Activated CD8-positive, alpha-beta memory T cell treated with anti-CD3 and anti-CD28 coated beads, Interleukin-2, amount 50 U/mL, for 48 hours (primary cell): ENCODE measurements at regions not wholly inside any gene's neighbourhood (a gene's known extent, or its start where the extent isn't known, plus 50 kb on each side); places are given as distances from the start of the nearest gene placed in this dataset.
"Not testable (repeated sequence)": the region's sequence is repeated elsewhere in the genome, so short reads cannot be mapped to it uniquely, and the experiment has no call there.

Experiments
- DNase-seq: peaks from one replicate; pipeline ENCODE4 v3.0.0-alpha.2; 2020

DNA sequence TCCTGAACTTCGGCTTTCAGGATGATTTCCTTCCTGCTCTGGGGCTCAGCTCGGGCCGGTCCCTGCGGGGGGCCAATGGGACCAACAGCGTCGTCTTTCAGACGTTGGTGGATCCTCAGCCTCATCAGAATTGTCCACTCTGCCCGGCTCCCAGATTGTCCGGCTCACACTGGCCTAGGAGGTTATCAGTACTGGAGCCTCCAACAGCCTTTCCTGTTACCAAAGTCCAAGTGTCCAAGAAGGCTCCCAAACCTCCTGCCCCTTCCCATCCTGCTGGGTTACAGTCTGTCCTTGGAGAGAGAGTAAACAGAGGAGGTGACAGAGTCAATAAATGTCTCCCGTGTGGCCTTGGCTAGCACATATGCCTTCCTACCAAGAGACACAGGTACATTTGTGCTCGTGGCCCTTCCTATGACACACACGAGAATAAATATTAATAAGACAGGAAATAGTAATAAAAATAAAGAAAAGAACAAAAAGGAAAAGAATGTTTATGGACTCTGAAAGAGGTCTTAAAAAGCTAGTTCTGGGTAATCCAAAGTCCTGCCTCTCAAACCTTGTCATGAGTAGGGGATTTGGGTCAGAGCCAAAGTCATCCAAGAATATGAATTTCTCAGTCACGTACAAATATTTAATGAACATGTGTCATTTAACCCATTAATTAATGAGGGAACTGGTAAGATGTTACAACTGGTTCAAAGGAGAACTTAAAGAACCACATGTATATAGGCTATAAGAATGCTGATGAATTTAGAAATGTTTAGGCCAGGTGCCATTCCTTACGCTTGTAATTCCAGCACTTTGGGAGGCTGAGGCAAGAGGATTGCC is 80.8 kb upstream of the SLC2A1 start:
- DNase-seq, result no peak

DNA sequence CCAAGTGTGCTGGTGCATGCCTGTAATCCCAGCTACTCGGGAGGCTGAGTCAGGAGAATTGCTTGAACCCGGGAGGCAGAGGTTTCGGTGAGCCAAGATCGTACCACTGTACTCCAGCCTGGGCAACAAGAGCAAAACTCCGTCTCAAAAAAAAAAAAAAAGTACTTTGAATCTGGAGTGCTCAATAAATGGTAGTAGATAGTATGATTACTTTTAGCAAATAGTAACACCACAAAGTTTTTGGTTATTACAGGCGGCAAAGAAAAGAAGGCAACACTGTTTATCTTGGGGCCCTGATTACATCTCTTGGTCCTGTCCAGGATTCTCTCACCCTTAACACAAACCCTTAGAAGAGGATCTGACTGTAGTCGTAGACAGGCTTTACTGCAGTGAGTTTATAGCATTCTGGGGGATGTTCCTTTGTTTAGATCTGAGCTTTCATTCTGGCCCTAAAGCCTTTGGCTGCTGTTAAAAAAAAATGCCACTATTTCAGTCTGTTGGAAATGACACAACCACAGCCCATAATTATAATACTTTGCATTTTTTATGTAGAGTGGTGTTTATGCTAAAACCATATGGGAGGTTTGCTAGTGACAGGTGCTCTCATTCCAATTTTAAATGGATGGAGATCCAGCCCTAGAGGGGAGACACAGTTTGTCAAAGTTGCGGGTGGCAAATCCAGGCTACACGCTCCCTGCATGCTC is 79.7 kb upstream of the SLC2A1 start:
- DNase-seq, result no peak

DNA sequence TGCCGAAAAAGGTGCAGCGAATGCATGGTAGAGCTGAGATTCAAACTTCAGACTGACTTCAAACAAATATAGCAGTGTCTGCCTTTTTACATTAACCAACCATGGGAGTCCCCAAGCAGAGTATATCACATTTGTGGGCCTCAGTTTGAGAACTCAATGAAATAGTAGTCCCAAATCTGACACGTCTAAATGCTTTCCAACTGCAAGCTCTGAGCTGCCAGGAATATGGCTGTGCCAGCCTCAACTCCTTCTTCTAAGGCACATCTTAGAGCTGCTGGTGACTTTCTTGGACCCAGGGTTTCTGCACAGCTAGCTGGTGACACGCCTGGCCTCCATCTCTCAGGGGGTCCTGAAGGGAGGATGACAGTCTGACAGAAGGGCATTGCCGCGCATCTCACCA is 78.8 kb upstream of the SLC2A1 start:
- no peak for DNase-seq

DNA sequence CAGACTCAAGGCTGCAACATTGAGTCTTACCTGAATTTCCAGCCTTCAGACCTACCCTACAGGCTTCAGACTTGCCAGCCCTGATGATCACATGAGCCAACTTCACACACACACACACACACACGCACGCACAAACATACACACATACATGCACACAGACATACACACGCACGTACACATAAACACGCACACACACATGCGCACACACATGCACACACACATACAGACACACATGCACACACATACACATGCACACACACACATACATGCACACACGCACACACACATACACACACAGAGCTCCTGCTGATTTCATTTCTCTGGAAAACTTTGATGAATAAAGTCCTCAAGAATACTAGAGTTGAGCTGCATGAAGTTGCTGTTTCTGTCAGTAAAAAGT is 78.3 kb upstream of the SLC2A1 start:
- no peak for DNase-seq

DNA sequence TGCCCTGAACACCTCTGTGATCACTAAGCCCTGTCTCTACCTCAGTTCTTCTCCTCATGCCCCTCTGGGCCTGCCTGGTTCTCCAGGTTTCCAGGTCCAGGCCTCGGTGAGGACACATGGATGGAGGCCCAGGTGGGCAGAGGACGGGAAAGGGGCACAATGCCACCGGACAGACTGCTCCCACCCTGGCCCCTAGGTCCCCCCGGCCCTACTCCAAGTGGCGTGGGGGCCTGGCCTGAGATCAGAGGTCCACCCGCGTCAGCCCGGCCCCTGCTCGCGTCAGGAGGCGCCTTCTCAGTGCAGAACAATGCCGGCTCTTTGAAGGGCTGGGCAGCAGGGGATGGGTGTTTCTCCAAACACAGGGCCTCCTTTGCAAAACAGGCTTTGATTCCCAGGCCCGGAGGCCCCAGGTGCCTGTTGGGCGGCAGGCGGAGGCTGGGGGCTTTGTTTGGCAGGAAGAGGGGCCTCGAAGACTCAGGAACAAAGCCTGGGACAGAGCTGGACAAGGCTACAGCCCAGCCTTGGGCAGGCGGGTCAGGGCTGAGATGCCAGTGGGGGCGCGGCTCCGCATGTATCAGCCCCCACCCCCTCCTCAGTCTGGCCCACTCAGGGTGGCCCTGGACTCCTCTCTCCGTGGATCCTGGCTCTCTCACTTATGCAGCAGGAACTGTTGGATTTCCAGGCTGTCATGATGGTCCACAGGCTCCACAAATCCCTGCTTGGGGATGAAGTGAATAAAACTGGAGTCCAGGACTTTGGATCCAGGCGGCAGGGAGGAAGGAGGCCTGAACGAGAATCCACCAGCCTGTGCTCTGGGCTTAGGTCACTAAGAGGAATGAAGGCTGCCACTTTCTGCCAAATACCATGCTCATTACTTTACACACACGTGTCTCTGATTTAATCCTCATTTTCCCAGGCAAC is 77.4 kb upstream of the SLC2A1 start:
- no peak for DNase-seq

DNA sequence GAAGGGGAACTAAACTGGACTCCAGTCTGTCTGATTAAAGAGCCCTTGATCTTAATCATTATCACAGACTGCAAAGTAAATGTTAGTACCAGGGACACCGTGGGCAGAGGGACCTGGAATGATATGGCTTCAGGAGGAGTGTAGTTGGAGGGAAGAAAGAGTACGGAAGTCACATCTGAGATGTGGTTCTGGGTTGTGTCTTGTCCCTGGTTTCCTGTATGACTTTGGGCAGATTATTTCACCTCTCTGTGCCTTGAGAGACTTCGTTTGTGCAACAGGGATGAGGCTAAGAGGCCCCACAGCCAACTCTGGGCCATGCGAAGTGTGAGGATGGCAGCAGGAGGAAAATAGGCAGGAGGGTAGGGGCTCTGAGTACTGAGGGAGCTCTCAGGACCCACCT is 76.1 kb upstream of the SLC2A1 start:
- no peak for DNase-seq

DNA sequence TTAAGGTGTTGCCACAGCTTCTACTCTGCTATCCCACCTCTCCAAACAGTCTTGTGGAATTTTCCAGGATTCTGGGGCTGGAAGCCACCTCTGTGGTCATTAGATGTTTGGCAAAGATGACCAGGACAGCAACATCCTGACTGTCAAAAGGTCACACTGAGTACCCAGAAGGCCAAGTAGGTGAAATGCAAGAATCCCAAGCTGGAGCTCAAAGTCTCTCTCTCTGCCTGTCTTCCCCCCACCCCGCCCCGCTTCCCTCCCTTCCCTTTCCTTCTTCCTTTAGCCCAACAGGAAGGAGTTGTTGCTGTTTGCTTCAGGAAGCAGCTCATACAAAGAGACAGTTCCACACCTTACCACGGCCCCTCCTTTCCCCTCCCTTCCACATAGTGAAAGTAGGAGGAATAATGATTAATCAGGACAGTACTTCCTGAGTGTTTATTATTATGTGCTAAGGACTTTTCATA is 75.6 kb upstream of the SLC2A1 start:
- no peak for DNase-seq

DNA sequence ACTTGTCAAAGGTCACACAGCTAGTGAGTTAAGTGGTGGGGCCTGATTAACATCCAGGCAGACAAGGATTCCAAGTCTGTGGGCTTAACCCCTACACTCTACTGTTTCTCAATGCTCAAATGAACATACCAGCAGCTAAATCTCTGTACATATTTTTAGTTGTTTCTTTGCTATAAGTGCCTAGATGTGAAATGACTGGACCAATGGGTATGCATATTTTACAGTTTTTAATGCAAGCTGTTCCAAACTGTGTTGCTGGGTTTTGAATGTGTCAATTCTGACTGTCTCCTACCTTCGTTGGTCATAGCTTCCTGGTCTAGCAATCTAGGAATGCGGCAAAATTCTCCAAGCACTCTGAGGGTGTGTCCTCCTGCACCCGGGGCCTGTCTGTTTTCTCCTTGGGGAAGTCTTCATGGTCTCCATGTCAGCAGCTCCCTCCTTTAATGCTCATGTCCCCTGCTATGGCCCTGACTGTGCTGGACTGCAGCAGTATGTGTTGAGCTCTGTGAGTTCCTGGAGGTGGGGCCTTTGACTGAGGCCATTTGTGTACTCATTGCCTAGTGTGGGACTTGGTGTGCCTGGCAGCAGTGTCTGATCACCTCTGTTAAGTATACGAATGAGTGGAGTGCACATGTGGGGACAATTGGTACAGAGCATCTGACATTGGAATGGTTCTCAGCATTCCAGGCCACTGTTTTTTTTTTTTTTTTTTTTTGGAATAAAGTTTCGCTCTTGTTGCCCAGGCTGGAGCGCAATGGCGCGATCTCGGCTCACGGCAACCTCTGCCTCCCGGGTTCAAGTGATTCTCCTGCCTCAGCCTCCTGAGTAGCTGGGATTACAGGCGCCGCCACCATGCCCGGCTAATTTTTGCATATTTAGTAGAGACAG is 72.9 kb upstream of the SLC2A1 start:
- DNase-seq, result no peak

DNA sequence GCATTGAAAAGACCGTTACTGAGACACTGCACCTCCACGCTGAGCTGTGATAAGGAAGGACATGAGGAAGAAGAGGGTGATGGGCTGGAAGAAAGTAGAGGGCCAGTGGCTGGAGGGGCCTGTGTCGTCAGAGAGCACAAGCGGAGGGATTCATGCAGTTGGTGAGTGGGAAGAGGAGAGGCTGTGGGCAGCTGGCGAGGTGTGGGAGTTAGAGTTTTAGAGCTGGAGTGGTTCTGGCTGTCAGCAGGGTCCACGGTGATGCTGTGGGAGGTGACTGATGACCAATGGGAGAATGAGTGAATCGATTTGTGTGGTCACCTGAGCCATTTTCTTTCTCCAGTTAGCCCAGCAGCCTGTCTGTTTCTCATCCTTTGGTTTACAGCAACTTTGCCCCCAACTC is 66.2 kb upstream of the SLC2A1 start:
- no peak for DNase-seq

DNA sequence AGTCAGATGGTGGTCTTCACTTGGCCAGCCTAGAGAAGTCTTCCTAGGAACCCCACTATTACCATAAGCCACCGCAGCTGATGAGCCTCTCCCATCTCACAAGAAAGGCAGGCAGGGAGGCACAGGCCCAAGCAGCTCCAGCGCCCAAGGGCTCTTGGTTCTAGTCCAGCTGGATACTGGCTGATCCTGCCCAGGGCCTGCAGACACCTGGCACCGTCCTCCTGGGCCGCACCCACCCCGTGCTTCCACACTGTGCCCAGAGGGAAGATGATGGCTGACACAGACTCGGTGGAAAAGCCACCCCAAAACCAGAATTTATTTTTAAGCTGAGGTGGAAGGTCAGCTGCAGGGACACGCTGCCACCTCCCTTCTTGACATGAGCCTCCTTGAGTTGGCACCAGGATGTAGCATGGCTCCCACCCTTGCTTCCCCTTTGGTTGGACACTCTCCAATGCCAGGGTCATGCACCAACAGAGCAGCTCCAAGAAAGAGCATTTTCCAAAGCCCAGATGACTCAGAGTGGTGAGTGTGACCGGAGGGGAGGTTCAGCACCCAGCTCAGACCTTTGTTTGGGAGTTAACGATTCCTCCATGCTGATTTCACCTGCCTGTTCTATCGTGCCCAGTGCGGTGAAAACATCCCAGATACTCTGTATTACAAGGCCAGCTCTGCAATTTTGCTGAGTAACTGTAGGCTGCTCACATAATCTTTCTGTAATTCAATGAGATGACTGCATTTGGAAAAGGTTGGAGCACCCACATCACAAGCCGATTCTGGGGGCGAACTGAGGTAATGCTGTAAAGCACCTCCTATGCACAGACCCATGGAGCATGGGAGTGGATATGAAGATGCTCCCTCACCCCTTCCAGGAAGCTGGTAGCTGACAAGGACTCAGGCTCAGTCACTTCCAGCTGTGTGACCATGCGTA is 63.1 kb upstream of the SLC2A1 start:
- DNase-seq, result no peak

DNA sequence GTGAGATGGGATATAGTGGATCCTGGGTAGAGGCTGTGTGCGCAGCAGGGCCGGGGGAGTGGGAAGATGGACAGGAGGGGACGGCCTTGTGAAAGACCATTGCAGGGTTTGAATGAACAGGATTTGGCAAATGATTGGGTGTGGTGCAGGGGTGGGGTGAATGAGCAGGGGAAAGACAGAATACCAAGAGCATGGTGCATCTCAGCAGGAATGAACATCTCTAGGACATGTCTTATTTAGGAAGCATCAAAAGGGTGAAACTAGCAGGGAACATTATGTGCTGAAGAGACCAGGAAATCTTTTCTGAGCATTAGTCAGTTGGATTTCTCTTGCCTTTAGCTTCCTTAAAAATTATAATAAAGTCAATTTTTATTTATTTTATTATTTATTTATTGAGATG is 60.6 kb upstream of the SLC2A1 start:
- no peak for DNase-seq

DNA sequence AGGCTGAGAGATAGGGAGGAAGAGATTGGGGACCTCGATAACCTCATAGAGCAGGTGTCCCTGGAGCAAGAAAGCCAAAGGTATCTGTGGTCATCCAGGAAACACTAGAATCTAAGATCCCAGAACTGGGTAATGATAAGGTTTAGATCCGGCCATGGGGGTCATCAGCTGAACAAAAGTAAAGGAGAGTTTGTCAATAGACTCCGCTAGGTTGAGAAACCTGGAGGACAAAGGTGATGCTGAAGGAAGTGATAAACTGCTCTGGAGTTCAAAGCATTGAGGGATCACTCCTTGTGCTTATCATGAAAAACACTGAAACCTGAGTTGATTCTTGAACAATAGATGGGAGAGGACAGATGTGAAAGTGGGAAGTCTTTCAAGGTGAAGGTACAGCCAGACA is 59.5 kb upstream of the SLC2A1 start:
- DNase-seq, result no peak

DNA sequence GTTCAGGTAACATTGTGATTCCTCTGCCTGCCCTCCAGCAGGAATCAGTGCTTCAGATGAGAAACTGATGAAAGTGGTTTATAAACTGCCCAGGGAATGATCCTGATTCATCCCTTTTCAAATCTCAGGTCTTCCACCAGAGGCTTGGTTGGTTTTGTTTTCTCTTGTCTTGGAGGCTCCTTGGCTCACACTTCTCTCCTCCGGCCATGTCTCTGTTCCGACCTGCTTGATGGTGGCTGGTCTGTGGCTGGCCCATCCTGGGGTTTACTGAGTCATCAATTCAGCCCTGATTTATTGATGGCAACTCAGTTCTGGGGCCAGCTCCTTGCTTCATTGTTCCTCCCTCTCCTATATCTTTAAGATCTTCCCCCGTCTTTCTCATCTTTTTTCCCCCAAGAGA is 56.6 kb upstream of the SLC2A1 start:
- no peak for DNase-seq

DNA sequence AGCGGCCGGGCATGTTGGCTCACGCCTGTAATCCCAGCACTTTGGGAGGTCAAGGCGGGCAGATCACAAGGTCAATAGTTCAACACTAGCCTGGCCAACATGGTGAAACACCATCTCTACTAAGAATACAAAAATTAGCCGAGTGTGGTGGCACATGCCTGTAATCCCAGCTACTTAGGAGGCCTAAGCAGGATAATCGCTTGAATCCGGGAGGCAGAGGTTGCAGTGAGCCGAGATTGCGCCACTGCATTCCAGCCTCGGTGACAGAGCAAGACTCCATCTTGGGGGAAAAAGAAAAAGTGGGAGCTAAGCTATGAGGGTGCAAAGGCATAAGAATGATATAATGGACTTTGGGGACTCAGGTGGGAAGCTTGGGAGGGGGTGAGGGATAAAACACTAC is 55.9 kb upstream of the SLC2A1 start:
- DNase-seq, result not testable (repeated sequence)

DNA sequence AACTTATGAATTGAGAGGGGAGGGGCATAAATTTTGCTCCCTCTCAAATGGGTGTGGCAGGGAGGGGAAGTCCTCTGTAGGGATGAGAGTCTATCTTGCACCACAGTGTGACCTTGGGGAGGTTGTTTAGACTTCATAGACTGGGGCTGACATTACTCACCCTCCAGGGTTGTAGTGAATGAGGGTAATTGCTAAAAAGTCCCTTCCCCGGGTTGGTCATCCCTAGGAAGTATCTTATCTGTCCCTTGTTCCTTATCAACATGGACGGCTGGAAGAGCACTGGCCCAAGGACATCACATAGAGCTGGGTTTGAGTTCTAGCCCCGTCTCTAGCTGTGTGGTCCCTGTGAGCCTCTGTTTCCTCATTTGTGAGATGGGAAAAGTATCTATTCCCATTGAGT is 52.4 kb upstream of the SLC2A1 start:
- no peak for DNase-seq

DNA sequence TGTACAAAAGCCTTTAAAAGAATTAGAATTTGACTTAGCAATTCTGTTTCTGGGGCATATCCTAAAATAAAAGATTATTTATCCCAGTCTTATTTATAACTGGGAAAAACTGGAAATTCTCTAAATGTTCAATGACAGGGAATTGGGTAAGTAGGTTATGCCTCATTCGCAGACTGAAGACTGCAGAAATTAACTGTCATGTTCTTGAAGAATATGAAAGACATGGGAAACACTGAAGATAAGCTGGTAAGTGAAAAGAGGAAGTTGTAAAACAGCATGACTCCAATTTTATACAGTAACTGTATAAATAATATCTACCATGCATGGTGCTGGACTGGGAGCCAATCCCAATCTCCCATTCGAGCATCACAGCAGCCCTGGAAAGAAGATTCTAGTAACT is 50.6 kb upstream of the SLC2A1 start:
- no peak for DNase-seq

DNA sequence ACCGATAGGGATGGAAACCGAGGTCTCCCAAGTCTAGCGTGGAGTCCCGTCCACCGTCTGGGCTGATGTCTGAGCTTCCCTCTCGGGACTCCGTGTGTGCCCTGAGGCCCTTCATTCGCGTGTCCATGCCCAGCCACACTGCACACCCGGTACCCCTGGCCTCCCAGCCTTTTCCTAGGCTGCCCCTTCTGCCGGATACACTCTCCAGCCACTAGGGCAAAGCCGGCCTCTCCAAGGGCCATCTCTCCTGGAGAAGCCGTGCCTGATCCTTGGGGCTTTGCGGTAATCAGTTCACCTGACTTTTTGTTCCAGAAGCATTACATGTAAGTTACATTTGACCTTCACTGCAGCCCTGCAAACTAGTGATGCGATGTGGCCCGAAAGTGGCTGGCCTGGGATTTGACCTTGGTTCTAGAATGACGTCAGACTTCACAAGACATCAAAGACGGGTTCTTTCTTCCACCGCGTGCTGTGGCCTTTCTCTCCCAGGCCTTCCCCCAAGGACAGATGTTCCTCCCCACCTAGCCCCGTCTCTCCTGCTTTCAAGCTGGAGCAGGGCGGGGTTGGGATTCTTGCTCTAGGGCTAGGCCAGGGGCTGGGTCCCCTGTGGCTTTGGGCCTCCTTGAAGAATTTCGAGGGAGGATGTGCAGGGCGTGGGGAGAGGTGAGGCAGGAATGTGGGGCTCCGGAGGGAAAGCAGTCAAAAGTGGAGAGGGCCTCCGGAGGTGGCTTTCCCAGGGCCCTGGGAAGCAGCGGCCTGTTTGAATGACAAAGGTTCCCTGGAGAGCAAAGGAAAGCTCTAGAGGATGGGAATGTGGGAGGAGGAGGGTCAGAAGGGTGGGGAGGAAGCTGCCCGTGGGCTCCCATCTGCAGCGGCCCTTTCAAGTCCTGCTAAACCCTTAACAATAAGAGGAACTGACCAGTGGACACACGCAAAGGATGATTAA is 49.7 kb upstream of the SLC2A1 start:
- no peak for DNase-seq
